Upper lobe of left lung (tissue), 6 donors: ENCODE measurements at regions not wholly inside any gene's neighbourhood (a gene's known extent, or its start where the extent isn't known, plus 50 kb on each side); places are given as distances from the start of the nearest gene placed in this dataset.

Source experiments
- ATAC-seq, 2 donors: fragments of 200-7000 bp; cut with Tn5 transposase; one replicate each; pipeline ENCODE4 v1.9.1; 2022; ENCODE audit warnings: mild to moderate bottlenecking in 2 of 2, moderate library complexity in 2 of 2; ENCODE audit not compliant: low FRiP score in 2 of 2
- DNase-seq, 2 donors: peaks; one replicate each; pipeline ENCODE4 v3.0.0-alpha.2; 2019 to 2020
- H3K27ac ChIP-seq, 4 donors: fragments of 200-600 bp; sonication (generic); one replicate each; pipeline ENCODE4 v1.5.1; 2016 to 2019
- H3K27me3 ChIP-seq, 4 donors: fragments of 200-600 bp; sonication (generic); one replicate each; pipeline ENCODE4 v1.5.1; 2017 to 2019
- H3K36me3 ChIP-seq, 4 donors: fragments of 200-600 bp; sonication (generic); one replicate each; pipeline ENCODE4 v1.5.1; 2016 to 2019
- H3K4me1 ChIP-seq, 4 donors: fragments of 200-600 bp; sonication (generic); one replicate each; pipeline ENCODE4 v1.5.1; 2018 to 2019
- H3K4me3 ChIP-seq, 4 donors: fragments of 200-600 bp; sonication (generic); one replicate each; pipeline ENCODE4 v1.5.1; 2017 to 2019; ENCODE audit warnings: mild to moderate bottlenecking in 2 of 4, moderate library complexity in 1 of 4
- H3K9me3 ChIP-seq, 4 donors: fragments of 200-600 bp; sonication (generic); one replicate each; pipeline ENCODE4 v1.5.1; 2018 to 2019
- CTCF ChIP-seq, 6 experiments: fragments of 450-650 bp in 4 of 6; fragments of 200-600 bp in 2 of 6; sonication (generic) in 2 of 6; IDR thresholded peaks; one replicate each; pipeline ENCODE4 v1.5.1; 2016 to 2019; ENCODE audit warnings: antibody characterized with exemption in 6 of 6
- EP300 ChIP-seq, 4 donors: sonication (generic); formaldehyde crosslinking; IDR thresholded peaks; one replicate each; pipeline ENCODE4 v1.5.1; 2017; ENCODE audit warnings: antibody characterized with exemption in 4 of 4, control low read depth in 2 of 4
- POLR2A ChIP-seq, 4 donors: fragments of 450-650 bp; IDR thresholded peaks; one replicate each; pipeline ENCODE4 v1.5.1; 2016 to 2017; ENCODE audit warnings: antibody characterized with exemption in 4 of 4, mild to moderate bottlenecking in 2 of 4
- POLR2AphosphoS5 ChIP-seq, 2 donors: sonication (generic); formaldehyde crosslinking; IDR thresholded peaks; one replicate each; pipeline ENCODE4 v1.5.1; 2017; ENCODE audit warnings: antibody characterized with exemption in 2 of 2
- WGBS, 2 donors: methylation state at CpG; one replicate each; pipeline ENCODE4 v1.1.5; 2017 to 2018; 5-methylcytosine and 5-hydroxymethylcytosine counted together
- donor health status: DM: no; HTN: no; CAD: no; lungs with moderate emphysema.
- donor health status: DM: no; HTN: yes; CAD: no; lungs with severe emphysema.

GRCh38 chr4:65152205-65152604 is 518.1 kb downstream of the EPHA5 start:
- Histone ChIP-seq H3K27me3 (no peaks in the 10 kb centered on the region), H3K36me3 (no peaks in the 10 kb centered on the region), H3K27ac (no peak overlapping the region), H3K4me3 (no peak overlapping the region), H3K4me1 (no peaks in the 10 kb centered on the region), H3K9me3 (no peaks in the 10 kb centered on the region)
- TF ChIP-seq EP300 (IDR thresholded peaks at IDR 0.05) (no peak), POLR2AphosphoS5 (IDR thresholded peaks at IDR 0.05) (no peak), CTCF (IDR thresholded peaks at IDR 0.05) (no peak), POLR2A (IDR thresholded peaks at IDR 0.05) (no peak)
- no peak for DNase-seq
- ATAC-seq = no peak

GRCh38 chr4:65139998-65140397 is 530.3 kb downstream of the EPHA5 start:
- H3K36me3 ChIP-seq = no peaks in the 10 kb centered on the region
- no peak for ATAC-seq
- DNase-seq = no peak
- no peaks in the 10 kb centered on the region for H3K4me1 ChIP-seq
- H3K27me3 ChIP-seq = no peaks in the 10 kb centered on the region
- H3K9me3 ChIP-seq = peaks cover 0 to 14% (median 6%) of the 10 kb centered on the region in 4 donors
- WGBS, 2 donors = 67 to 70% methylated on average over 1 of the region's 1 CpG
- TF ChIP-seq EP300 (IDR thresholded peaks at IDR 0.05) (no peak), CTCF (IDR thresholded peaks at IDR 0.05) (no peak), POLR2A (IDR thresholded peaks at IDR 0.05) (no peak), POLR2AphosphoS5 (IDR thresholded peaks at IDR 0.05) (no peak)
- H3K4me3 ChIP-seq = no peak overlapping the region
- no peak overlapping the region for H3K27ac ChIP-seq

GRCh38 chr4:65126200-65126599 is 544.1 kb downstream of the EPHA5 start:
- Histone ChIP-seq H3K4me3 (no peak overlapping the region), H3K4me1 (no peaks in the 10 kb centered on the region), H3K9me3 (no peaks in the 10 kb centered on the region), H3K27ac (no peak overlapping the region), H3K27me3 (no peaks in the 10 kb centered on the region), H3K36me3 (no peaks in the 10 kb centered on the region)
- DNase-seq (no peak), ATAC-seq (no peak)
- TF ChIP-seq EP300 (IDR thresholded peaks at IDR 0.05) (no peak), CTCF (IDR thresholded peaks at IDR 0.05) (no peak), POLR2AphosphoS5 (IDR thresholded peaks at IDR 0.05) (no peak), POLR2A (IDR thresholded peaks at IDR 0.05) (no peak)
- WGBS, 2 donors = 75 to 83% methylated on average over 2 of the region's 2 CpGs

GRCh38 chr4:65120287-65120686 is 550.0 kb downstream of the EPHA5 start:
- Histone ChIP-seq H3K4me3 (no peak overlapping the region), H3K27ac (no peak overlapping the region), H3K9me3 (no peaks in the 10 kb centered on the region), H3K27me3 (no peaks in the 10 kb centered on the region), H3K36me3 (no peaks in the 10 kb centered on the region), H3K4me1 (no peaks in the 10 kb centered on the region)
- 26 to 29% methylated on average over 1 of the region's 1 CpG for WGBS, 2 donors
- TF ChIP-seq POLR2A (IDR thresholded peaks at IDR 0.05) = no peak
- no peak for TF ChIP-seq CTCF (IDR thresholded peaks at IDR 0.05)
- no peak for TF ChIP-seq EP300 (IDR thresholded peaks at IDR 0.05)
- TF ChIP-seq POLR2AphosphoS5 (IDR thresholded peaks at IDR 0.05) = no peak
- ATAC-seq = no peak
- DNase-seq = no peak

- no peaks in the 10 kb centered on the region for H3K36me3 ChIP-seq
- 86 to 87% methylated on average over 2 of the region's 2 CpGs for WGBS, 2 donors
- no peak for TF ChIP-seq POLR2AphosphoS5 (IDR thresholded peaks at IDR 0.05)
- TF ChIP-seq EP300 (IDR thresholded peaks at IDR 0.05) = no peak
- TF ChIP-seq CTCF (IDR thresholded peaks at IDR 0.05) = no peak
- no peak for TF ChIP-seq POLR2A (IDR thresholded peaks at IDR 0.05)
- DNase-seq (no peak), ATAC-seq (no peak)
- H3K27me3 ChIP-seq = no peaks in the 10 kb centered on the region
- no peak overlapping the region for H3K27ac ChIP-seq
- no peaks in the 10 kb centered on the region for H3K9me3 ChIP-seq
- no peak overlapping the region for H3K4me3 ChIP-seq
- no peaks in the 10 kb centered on the region for H3K4me1 ChIP-seq
These were observed 567.9 kb downstream of the EPHA5 start for GRCh38 chr4:65102419-65102818.
